ENCODE measurements at regions not wholly inside any gene's neighbourhood (a gene's known extent, or its start where the extent isn't known, plus 50 kb on each side); places are given as distances from the start of the nearest gene placed in this dataset.

GRCh38 chr1:170239445-170239844, 93.7 kb downstream of the NTMT2 start:
- TF ChIP-seq SIRT6 (IDR thresholded peaks at IDR 0.05; ENCODE audit: low read length) (no peak), YY1 (IDR thresholded peaks at IDR 0.05; ENCODE audit: low read depth, low read length) (no peak)

All from H1 (cell line).